Right hindlimb (tissue), 1 donor: ENCODE measurements at regions not wholly inside any gene's neighbourhood (a gene's known extent, or its start where the extent isn't known, plus 50 kb on each side); places are given as distances from the start of the nearest gene placed in this dataset.
A peak's percentile ranks its signal among the peaks of the same experiment; 100 is the strongest.

Experiments used
- DNase-seq: peaks from one replicate; pipeline ENCODE4 v3.0.0-alpha.2; 2018

DNA sequence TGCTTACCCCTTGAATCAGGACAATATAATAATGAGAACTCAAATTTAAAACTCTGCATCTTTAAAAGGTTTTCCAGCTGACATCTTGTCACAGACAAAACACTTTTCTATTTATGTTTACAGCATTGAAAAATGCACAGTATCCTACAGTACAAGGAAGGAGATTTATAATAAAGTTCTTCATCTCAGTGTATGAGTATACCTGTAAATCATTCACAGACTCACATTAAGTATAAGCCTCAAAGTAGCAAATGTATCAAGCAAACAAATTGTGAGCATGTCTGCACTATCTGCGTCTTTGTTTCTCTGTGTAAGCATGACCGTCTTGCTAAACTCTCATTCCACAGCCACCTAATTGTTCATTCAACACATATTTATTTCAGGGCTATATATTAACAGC is 52.8 kb downstream of the PPP1R2C start:
- DNase-seq, result no peak

DNA sequence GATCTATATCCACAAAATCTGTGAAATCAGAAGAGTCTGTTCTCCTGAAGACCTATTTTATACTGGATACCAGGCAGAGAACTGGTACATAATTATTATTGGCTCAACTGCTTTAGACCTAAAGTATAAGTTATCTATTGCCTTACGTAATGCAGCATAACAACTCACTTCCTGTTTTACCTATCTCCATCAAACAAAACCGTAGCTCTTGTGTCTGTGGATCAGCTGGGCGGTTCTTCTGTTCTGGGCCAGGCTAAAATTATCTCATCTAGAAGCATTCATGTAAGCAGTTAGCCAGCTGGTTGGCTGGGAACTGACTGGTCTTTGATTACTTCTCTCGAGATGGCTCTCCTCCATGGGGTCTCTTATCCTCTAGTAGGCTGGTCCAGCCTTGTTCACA is 57.8 kb downstream of the PPP1R2C start:
- DNase-seq, result no peak

DNA sequence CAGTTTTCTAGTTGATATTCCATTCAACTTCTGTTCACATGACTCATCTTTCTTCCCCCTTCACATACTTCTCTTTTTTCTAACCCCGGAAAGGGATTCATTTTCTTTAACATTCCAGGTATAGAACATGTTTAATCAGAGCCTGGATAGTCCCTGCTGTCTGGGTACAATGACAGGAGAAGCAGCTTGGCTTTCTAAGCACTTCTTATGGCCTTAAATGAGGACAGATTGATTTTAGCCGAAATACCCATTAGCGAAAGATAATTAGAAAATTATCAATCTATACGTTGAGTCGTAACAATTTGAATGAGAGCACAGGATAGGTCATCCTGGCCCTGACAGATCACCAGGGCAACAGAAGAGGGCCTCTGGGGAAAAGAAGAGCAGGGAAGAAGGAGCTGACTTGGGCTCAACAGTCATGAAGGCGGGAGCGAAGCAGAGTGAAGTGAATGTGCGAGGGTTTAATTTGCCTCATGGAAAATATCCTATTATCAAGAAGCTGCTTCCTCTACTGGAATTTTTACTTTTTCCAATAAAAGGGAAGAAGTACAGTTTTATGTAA is 62.2 kb downstream of the PPP1R2C start:
- DNase-seq, result no peak

DNA sequence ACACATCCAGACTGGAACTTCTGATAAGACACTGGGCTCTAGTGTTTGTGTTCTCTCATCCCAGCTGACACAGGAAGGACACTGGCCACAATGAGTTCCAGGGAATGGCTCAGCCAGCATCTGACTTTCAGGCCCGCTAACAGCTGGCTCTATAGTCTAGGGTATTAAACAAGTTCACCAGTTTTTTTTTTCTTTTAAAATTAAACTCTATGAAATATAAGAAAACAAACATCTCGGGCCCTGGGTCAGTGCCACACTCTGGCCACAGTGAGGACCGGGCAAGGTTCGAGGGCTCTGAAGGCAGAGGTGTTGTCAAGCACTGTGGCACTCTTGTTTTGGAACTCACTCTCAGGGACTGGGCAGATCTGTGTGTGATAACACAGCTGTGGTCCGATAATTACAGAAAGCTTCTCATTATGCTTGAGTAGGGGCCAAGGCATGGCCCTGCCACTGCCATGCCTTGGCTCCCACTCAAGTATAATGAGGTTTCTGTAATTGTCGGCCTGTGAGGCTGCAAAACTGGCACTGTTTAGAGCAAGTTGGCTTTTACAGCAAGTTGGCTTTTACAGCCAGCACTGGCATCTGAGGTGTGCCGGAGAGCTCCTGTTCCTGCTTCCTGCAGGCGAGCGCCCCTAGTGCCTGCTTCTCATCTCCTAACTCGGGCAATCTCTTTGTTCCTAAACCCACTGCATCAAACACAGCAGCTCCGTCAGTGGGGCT is 62.8 kb downstream of the PPP1R2C start:
- peak; percentile 40 for DNase-seq

DNA sequence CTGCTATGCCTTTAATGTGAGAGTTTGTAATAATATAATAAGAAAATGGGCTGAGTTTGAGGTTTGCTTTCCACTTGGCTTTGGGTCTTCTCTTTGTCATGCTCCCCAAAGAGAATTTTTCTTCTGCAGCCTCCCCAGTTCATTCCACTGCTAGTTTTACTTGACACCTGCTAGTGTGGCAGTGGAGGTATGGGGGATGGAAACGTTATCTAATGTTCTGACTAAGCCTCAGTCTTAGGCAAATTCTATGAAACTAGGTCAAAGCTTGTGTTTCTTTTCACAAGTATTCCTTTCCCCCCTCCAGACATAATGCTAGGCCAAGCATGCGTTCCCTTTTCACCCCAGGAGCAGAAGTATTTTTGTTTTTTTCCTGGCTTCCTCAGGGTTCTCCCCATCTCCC is 67.5 kb downstream of the PPP1R2C start:
- no peak for DNase-seq

DNA sequence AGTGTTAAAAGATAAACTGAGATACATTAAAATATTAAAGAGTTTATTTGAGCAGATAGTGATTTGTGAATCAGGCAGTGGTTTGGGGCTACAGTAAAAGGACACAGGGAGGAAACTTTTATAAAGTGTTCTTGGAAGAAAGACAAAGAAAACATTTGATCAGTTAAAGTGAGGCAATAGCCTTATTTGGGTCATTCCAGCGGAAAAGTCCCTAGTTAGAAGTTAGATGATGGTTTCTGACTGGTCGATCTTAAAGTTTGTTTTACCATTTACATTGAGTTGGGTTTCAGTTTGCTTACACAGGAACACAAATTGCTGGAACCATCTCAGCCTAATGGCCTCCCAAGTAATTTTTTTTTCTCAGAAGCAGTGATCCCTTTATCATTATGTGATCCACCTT is 69.7 kb downstream of the PPP1R2C start:
- DNase-seq, result no peak

DNA sequence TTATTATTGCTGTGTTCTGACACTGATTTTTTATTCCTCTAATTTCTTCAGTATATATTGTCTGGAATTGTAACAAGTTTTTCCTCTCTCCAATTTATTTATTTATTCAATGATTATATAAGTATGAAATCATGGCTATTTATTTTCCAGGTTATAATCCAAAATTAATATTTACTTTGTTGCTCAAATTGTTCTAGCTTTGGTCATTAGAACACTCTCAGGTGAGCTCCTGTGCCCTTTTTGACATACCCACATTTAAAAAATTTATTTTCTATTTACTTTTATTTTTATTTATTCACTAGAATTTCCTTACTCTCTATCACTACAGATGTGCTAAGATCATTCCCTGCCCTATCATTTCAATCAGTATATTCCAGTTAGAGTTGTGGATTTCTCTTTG is 70.2 kb downstream of the PPP1R2C start:
- no peak for DNase-seq

DNA sequence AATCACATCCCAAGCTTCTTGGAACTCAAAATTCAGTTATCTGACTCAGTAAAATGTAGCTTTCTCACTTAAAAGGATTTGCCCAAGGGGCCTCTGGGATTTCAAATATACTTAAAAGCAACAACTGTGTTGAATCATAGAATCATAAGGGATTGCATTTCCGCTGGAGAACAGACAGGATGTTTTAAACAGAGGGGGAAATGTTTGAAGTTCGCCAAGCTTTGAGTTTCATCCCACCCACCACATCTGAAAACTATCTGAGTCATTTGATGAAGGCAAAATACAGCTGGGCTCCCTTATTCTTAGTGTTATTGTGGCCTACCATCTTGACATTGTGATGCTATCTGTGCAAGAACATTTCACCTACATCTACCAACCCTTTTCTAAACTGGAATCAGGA is 73.5 kb downstream of the PPP1R2C start:
- DNase-seq, result no peak

DNA sequence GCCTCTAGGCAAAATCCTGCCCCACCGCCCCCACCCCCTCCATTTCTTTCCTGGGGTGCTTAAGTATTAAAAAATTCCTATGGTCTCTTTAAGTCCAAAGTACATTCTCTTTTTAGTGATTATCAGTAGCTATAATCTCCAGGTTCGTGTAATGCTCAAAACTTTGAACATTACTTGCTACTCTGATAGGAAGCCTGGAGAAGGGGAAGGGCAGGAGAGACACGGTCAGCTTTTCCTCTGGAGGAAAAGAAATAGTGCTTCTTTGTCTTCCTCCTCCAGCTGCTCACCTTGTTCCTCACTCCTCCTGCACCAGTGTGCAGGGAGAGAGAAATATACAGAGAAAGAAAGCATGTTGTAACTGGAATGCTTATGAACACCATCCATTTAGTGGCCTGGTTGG is 80.4 kb downstream of the PPP1R2C start:
- DNase-seq, result no peak

DNA sequence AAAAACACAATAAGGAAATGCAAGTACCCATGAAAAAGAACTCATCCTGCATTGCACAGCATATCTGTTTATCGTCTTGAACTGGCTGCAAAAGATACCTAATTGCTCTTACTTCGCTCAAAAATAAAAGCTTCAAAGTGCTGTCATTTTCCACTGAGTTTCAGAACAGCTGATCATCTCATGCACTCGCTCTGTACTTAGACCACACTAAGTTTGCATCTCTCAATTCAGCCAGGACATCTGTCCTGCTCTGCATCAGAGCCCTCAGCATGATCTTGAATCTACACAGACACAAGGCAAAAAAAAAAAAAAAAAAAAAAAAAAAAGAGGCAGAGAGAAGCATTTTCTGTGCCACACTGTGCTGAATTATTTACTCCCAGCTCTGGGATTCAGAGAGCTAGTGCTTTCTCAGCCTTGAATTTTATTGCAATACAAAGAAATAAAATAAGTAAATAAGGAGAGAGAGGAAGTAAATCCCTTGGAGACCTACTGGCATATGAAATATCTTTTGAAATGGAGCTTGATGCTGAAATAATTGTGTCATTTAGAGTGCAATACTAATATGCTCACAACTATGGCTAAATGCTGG is 81.3 kb downstream of the PPP1R2C start:
- DNase-seq, result no peak

DNA sequence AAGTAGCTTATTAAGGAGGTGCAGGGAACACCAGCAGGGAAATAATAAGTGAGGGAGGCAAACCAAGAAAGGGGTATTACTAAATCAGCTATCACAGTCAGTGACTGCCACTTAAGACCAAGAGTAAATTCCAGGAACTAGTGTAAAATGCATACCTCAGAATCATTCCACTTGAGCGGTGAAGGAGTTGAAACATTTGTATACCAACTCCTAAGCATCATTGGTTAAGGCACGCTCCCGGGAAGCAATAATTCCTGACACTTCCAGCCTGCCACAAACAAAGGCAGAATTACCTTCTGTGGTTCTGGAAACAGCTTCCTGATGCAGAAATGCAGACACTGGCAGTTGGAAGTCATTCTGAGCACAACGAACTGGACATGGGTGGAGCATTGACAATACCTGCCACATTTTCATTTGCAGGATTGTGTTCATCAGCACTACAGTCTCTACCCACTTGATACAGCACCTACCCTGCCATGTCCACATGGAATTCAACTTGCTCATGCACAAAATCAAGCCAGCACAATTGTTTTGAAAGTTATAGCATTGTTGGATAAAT is 82.1 kb downstream of the PPP1R2C start:
- DNase-seq, result no peak

DNA sequence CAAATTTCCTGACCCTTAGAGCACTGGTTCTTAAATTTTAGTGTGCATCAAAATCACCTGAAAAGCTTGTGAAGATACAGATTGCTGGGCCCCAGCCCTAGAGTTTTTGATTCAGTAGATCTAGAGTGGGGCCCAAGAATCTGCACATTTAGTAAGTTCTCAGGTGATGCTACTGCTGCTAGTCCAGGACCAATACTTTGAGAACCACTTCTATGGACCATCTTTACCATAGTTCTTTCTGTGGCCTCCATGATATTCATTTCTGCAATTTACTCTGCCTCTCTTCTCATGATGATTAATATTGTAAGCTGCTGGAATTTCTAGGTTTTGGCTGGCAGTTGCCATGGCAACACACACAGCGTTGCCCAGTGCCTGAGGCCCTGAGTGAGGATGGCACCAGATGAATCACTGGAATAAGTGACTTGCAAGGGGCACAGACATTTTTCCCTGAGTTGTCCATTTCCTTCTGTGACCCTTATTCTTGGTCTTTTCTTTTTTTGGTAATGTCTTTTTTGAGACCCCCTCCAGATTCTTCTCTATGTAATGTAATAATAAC is 83.6 kb downstream of the PPP1R2C start:
- DNase-seq, result no peak

DNA sequence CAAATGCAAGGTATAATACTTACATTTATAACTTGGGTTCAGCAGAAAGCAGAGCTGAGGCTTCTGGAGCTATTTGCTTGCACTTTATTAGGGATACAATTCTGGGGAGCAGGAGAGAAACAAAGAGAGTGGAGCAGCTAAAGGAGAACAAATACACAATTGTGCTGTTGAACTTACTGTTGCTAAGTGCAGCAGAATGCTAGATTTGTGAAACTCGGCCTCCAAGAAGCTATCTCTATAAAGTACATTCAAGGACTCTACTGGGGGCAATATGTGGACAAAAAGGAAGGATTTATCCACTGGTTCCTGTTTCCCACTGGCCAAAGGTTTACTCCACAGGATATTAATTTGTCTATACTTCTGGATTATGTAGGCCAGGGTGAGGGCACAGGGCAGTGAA is 86.8 kb downstream of the PPP1R2C start:
- DNase-seq, result no peak

DNA sequence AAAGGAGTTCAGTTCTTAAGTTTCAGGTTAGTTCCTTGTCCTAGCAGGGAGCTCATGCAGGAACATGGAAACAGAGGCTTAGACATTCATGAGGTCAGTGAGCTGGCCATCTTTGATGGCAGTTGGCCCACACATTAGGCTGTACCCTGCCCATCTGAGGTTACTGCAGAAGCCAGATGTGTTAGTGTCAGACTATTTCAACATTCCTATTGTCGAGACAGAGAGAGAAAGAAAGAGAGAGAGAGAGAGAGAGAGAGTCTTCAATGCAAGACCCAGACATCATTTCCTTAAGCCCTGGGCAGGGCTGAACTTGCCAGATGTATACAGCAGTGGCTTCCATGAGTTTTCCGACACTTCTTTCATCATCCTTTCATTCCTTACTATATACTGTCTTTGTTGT is 91.3 kb downstream of the PPP1R2C start:
- DNase-seq, result no peak

DNA sequence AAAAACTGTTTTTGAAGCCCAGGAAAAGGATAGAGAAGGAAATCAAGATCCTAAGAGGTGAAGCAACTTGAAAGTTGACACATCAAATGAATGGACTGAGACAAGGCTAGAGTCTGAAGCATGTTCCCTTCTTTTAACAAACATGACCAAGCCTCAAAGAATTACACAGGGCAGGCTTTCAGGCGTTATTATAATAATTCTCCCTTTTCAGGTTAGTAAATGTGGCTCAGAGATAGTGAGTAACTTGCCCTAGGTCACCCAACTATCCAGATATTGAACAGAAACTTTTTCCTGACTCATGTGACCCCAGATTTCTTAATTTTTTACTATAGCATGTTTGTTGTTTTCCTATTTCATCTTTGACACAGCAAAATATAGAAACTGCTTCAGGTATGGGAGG is 91.7 kb downstream of the PPP1R2C start:
- DNase-seq, result no peak

DNA sequence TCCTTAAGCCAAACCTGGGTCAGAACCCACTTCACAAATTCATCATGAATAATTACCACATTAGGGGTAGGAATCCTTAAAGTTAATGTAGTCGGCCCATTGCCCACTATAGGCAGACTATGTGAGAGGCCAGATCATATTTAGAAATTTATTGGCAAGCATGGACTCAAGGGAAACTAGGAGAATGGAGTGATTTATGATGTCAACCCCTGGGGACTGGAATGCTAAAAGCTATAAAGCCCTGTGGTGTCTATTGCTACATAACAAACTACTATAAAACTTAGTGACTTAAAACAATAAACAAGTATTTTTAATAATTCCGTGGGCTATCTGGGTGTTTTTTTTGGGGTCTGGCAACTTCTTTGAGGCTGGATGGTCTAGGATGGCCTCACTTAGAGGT is 93.9 kb downstream of the PPP1R2C start:
- no peak for DNase-seq

DNA sequence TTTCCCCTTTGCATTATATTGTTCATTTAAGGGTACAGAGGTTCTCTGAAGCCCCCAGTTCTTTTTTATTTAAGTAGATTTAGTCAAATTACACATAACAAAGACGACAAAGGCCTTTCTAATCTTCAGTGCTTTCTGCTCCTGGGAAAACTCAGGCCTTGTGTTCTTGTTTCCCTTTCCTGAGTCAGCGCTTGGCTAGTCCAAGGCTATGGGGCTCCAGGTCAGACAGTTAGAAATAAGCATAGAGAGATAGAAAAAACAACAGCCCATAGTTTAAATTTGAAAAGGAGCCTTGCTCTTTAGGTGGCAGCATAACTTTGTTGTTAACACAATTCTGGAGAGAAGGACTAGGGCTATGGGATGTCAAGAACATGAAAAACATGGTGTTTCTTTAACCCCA is 97.3 kb downstream of the PPP1R2C start:
- DNase-seq, result no peak

DNA sequence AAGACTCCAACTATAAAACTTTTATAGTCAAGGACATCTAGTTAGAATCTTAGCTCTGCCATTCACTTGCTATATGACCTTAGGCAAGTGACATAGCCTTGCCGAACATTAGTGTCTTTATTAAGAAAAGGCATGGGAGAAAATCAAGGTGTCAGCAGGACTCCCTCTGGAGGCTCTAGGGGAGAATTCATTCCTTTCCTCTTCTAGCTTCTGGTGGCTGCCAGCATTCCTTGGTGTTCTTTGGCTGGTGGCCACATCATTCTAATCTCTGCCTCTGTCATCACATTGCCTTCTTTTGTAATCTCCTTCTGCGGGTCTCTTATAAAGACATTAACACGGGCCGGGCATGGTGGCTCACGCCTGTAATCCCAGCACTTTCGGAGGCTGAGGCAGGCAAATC is 99.8 kb downstream of the PPP1R2C start:
- no peak for DNase-seq

DNA sequence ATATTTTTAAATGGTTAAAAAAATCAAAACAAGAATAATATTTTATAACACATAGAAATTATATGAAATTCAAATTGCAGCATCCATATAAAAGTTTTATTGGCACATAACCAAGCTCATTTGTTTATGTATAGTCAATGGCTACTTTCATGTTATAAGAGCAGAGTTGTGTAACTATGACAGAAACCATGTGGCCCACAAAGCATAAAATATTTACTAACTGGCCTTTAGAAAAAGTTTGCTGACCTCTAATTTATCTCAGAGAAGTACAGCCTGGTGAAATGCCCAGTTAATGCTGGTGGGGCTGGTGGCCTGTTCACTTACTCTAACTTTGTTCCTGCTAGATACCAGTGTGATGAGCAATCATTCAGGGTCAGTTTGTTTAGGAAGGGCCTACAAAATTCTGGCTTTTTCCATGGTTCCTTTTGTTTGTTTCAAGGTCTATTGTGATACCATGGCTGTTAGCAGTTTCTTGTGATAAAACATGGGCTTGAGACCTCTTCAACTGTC is 104.6 kb downstream of the PPP1R2C start:
- DNase-seq, result no peak

DNA sequence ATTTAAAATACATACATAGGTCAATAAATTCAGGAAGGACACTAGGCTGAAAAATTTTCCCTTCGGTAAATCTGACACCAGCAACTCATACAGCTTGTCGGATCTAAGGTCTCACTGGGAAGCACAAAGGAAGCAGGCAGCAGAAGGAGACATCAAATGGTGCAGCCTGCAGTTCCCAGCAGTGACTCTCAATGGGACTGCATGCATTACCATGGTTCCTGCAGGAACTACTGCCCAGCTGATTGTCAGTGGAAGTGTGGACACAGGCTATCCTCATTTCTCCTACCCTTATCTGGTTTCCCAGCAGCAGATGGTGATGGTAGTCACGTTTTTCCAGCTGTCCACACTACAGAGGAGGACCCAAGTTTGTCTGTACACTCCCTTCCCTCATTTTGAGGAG is 113.3 kb downstream of the PPP1R2C start:
- no peak for DNase-seq

DNA sequence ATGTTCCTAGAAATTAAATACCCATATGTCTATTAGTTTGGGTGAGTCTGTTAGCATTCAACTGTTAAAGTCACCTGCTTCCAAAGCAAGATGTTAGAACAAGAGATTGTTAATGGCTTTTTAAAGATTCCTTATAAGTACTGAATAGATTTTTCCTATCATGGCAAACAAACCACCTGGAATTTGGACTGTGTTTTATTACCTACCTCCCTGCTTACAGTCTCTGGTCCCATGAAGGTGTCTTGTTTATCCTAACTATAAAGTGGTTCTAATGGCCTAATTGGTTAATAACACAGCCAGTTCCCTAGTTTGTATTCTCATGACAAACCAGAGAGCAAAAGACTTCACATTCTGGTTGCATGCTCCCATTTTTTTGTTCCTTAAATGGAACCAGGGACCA is 149.5 kb downstream of the PPP1R2C start:
- DNase-seq, result no peak

DNA sequence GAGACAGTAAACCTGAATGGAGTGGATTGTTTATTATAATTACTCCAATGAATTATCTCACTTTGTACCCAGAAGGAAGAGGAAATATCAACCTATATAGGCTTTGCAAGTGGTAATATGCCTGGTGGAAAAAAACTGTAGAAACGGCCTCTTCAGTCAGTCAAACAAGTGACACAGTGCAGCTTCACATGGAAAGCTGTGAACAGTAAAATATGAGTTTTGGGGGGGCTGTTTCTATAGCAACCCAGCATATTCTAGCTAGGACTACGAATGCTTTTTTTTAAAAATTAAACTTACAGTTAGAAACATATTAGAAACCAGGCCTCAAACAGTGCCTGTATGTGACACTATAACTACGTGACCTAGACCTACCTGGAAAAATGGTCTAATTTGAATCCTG is 150.1 kb downstream of the PPP1R2C start:
- no peak for DNase-seq

DNA sequence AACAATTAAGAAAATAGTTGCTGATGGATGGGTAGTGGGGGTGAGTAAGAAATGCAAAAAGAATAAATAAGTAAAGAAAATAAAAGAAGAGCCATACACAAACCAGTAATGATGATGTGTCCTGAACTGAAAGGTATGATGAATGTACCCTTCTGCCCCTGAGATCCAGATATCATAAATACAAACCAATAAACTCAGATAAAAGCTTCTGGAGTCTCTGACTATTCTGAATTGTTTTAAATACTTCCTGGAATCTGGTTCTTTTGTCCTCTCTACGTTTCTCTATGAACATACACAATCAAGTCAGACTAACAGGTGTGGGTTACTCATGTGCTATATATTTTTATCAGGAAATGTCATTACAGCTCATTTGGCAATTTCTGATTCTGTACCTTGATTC is 153.4 kb downstream of the PPP1R2C start:
- DNase-seq, result no peak

DNA sequence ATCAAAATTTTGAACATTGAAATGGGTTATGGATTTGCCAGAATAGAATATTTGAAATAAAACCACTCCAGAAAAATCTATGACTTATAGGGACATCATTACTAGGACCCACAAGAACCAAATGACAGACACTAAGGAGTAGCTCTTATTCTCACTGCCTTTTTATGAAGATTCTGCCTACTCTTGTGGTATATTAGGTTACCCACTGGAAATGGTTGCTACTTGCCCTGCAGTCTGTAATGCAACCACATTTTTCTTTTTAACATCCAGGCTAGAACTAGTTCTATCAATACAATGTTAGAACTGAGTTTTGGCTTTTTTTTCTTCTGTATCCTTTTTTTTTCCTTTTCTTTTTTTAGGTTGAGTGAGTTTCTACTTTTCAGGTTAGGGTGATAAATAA is 158.9 kb downstream of the PPP1R2C start:
- no peak for DNase-seq
